ENCODE measurements at regions not wholly inside any gene's neighbourhood (a gene's known extent, or its start where the extent isn't known, plus 50 kb on each side); places are given as distances from the start of the nearest gene placed in this dataset.
A peak's percentile ranks its signal among the peaks of the same experiment; 100 is the strongest.

GRCh38 chr11:11786771-11787170, 55.0 kb upstream of the USP47 start:
- Histone ChIP-seq H3K36me3 (replicated peaks; ENCODE audit: insufficient read depth, low read depth) (no peaks in the 10 kb centered on the region), H2AFZ (no peak overlapping the region), H3K4me3 (no peak overlapping the region), H4K20me1 (ENCODE audit: insufficient read depth, poor library complexity, severe bottlenecking) (no peaks in the 10 kb centered on the region), H3K27me3 (no peaks in the 10 kb centered on the region), H3K27ac (no peak overlapping the region), H3K4me1 (ENCODE audit: insufficient read depth) (no peaks in the 10 kb centered on the region), H3K79me2 (no peaks in the 10 kb centered on the region), H3K9me3 (ENCODE audit: low read depth) (no peaks in the 10 kb centered on the region), H3K4me2 (no peak overlapping the region), H3K9me2 (replicated peaks; ENCODE audit: insufficient read depth) (no peaks in the 10 kb centered on the region)
- DNase-seq (ENCODE audit: low spot score): peak; percentile 25
- 73% methylated on average over 4 of the region's 4 CpGs for WGBS (ENCODE audit: low lambda C conversion rate, missing lambda C conversion rate)
- TF ChIP-seq CTCF (IDR thresholded peaks at IDR 0.05; ENCODE audit: poor library complexity) (peak; percentile 55), EZH2 (IDR thresholded peaks at IDR 0.05; ENCODE audit: borderline replicate concordance) (no peak), EZH2phosphoT487 (IDR thresholded peaks at IDR 0.05; ENCODE audit: low read depth, severe bottlenecking, unreplicated experiment) (no peak)

GRCh38 chr11:11786234-11786633, 55.5 kb upstream of the USP47 start:
- H4K20me1 ChIP-seq (ENCODE audit: insufficient read depth, poor library complexity, severe bottlenecking): no peaks in the 10 kb centered on the region
- no peak overlapping the region for H3K27ac ChIP-seq
- H2AFZ ChIP-seq: no peak overlapping the region
- no peak overlapping the region for H3K4me3 ChIP-seq
- TF ChIP-seq EZH2phosphoT487 (IDR thresholded peaks at IDR 0.05; ENCODE audit: low read depth, severe bottlenecking, unreplicated experiment): no peak
- TF ChIP-seq CTCF (IDR thresholded peaks at IDR 0.05; ENCODE audit: poor library complexity): no peak
- TF ChIP-seq EZH2 (IDR thresholded peaks at IDR 0.05; ENCODE audit: borderline replicate concordance): no peak
- H3K79me2 ChIP-seq: no peaks in the 10 kb centered on the region
- 94% methylated on average over 5 of the region's 5 CpGs for WGBS (ENCODE audit: low lambda C conversion rate, missing lambda C conversion rate)
- no peak for DNase-seq (ENCODE audit: low spot score)
- no peaks in the 10 kb centered on the region for H3K27me3 ChIP-seq
- no peaks in the 10 kb centered on the region for H3K4me1 ChIP-seq (ENCODE audit: insufficient read depth)
- no peaks in the 10 kb centered on the region for H3K36me3 ChIP-seq (replicated peaks; ENCODE audit: insufficient read depth, low read depth)
- H3K9me3 ChIP-seq (ENCODE audit: low read depth): no peaks in the 10 kb centered on the region
- H3K9me2 ChIP-seq (replicated peaks; ENCODE audit: insufficient read depth): no peaks in the 10 kb centered on the region
- H3K4me2 ChIP-seq: no peak overlapping the region

GRCh38 chr11:11782532-11783110, 59.2 kb upstream of the USP47 start:
- Histone ChIP-seq H4K20me1 (ENCODE audit: insufficient read depth, poor library complexity, severe bottlenecking) (no peaks in the 10 kb centered on the region), H3K4me2 (no peak overlapping the region), H3K36me3 (replicated peaks; ENCODE audit: insufficient read depth, low read depth) (no peaks in the 10 kb centered on the region), H3K9me2 (replicated peaks; ENCODE audit: insufficient read depth) (no peaks in the 10 kb centered on the region), H2AFZ (no peak overlapping the region), H3K27ac (no peak overlapping the region), H3K79me2 (no peaks in the 10 kb centered on the region), H3K4me3 (no peak overlapping the region), H3K4me1 (ENCODE audit: insufficient read depth) (no peaks in the 10 kb centered on the region), H3K9me3 (ENCODE audit: low read depth) (no peaks in the 10 kb centered on the region), H3K27me3 (no peaks in the 10 kb centered on the region)
- 85% methylated on average over 3 of the region's 3 CpGs for WGBS (ENCODE audit: low lambda C conversion rate, missing lambda C conversion rate)
- DNase-seq (ENCODE audit: low spot score): no peak
- TF ChIP-seq EZH2 (IDR thresholded peaks at IDR 0.05; ENCODE audit: borderline replicate concordance) (no peak), EZH2phosphoT487 (IDR thresholded peaks at IDR 0.05; ENCODE audit: low read depth, severe bottlenecking, unreplicated experiment) (no peak), CTCF (IDR thresholded peaks at IDR 0.05; ENCODE audit: poor library complexity) (no peak)

Data from hepatocyte (in vitro differentiated cells).